ENCODE measurements at regions not wholly inside any gene's neighbourhood (a gene's known extent, or its start where the extent isn't known, plus 50 kb on each side); places are given as distances from the start of the nearest gene placed in this dataset.
A peak's percentile ranks its signal among the peaks of the same experiment; 100 is the strongest.
"Not testable (repeated sequence)": the region's sequence is repeated elsewhere in the genome, so short reads cannot be mapped to it uniquely, and the experiment has no call there.

DNA sequence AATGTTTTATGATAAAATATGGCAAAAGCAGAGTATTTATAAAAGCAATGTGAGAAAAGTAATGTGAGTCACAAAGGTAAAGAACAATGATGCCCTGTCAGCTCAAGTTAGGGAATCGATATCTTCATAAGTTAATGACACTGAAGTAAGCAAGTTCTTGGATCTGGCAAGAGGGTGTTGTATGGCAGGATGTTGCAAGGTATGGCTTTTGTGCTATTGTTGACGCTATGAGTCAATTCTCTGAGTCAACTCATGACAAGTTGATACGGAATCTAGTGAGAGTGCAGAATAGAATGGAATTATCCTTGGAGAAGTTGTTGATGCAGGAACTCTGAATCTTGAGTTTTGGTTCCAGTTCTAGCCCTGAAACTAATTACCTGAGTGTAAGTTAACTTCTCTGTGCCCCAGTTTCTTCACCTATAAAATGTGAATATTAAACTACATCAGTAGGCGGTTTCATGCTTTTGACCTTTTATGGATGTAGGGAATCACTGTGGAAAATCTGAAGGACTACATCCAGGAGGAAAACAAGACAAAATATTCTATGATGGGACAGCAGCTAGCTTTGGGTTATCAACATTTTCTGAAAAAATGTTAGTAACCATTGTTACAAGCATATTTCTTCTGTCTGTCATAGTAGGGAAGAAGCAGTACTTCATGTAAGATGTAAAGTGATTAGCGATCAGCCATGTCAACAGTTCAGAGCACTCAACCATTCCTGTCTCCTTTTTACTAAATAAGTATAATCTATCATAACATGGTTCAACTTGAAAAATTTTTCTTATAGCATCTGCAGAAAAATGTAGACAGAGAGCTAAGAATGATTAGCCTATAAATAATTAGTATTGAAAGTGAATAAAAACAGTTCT is 96.9 kb downstream of the ATP6V1G3 start:
- no peak for TF ChIP-seq JUND (IDR thresholded peaks at IDR 0.05; ENCODE audit: low read depth)
- DNase-seq (ENCODE audit: low read depth in 1 of 2, low spot score in 1 of 2), result peak in 1 of 2 experiments; percentile 16
- in situ Hi-C loops (cut with HindIII; ENCODE audit: low pct_unique_long_range_greater_than_20kb, low sequenced_read_pairs), result no loop called here

DNA sequence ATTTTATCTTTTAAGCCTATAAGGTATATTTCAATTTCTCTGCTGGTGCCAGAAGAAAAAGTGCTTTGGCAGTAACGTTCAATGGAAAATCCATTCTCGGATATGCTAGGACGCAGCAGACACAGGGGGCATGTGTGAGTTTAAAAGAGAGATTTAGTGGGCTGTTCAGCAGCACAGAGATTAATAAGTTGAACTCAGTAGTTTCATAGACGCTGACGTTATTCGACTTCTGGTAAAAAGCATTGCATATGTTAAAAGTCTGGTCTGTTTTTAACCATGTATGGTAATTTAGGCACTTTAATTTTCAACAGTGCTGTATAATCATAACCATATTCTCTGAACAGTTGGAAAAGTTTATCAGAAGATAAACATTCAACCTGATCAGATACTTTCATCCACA is 99.6 kb downstream of the ATP6V1G3 start:
- no peak for DNase-seq (ENCODE audit: low read depth in 1 of 2, low spot score in 1 of 2)
- TF ChIP-seq JUND (IDR thresholded peaks at IDR 0.05; ENCODE audit: low read depth), result no peak
- in situ Hi-C loops (cut with HindIII; ENCODE audit: low pct_unique_long_range_greater_than_20kb, low sequenced_read_pairs), result no loop called here

DNA sequence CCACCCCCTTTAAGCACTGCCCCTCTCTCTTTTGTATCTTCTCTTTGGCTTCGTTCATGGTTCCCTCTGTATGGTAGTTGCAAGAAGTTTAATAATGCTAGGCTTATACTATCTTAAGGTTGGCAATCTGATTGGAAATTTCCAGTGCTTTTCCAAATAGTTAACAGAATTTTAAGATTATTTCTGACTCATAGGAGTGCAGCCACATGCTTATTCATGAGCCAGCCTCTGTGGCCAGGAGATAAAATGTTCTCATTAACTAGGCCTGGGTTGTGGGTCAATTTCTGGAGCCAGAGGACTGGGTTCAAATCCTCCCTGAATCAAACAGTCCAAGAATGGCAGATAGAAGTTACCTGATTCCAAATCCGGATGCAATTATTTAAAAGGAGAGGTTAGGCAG is 103.1 kb downstream of the ATP6V1G3 start:
- no peak for TF ChIP-seq JUND (IDR thresholded peaks at IDR 0.05; ENCODE audit: low read depth)
- no peak for DNase-seq (ENCODE audit: low read depth in 1 of 2, low spot score in 1 of 2)
- in situ Hi-C loops (cut with HindIII; ENCODE audit: low pct_unique_long_range_greater_than_20kb, low sequenced_read_pairs), result no loop called here

DNA sequence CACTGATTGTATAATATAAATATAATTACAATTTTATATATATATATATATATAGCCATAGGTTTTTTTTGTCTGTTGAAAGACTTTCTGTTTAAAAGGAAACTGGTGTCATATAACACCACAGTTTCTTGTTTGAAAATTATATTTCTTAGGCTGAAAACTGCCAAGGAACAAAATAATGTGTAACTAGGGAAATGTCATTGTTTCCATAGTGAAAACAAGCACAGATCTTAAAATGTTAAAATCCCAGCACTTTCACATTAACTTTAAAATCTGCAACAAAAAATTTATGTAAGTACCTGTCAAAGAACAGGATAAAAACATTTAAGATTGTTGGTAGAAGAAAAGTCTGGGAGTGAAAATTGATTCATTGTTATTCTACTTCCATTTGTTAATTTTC is 104.2 kb downstream of the ATP6V1G3 start:
- in situ Hi-C loops (cut with HindIII; ENCODE audit: low pct_unique_long_range_greater_than_20kb, low sequenced_read_pairs), result no loop called here
- TF ChIP-seq JUND (IDR thresholded peaks at IDR 0.05; ENCODE audit: low read depth), result no peak
- no peak for DNase-seq (ENCODE audit: low read depth in 1 of 2, low spot score in 1 of 2)

DNA sequence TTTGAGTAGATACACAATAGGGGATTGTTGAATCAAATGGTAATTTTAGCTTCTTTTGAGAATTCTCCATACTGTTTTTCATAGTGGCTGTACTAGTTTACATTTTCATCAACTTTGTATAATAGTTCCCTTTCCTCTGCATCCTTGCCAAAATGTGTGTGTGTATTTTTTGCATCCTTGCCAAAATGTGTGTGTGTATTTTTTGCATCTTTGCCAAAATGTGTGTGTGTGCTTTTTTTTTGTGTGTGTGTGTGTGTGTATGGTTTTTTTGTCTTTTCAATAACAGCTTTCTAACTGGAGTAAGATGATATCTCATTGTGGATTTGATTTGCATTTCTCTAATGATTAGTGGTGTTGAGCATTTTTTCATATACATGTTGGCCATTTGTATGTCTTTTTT is 105.4 kb downstream of the ATP6V1G3 start:
- TF ChIP-seq JUND (IDR thresholded peaks at IDR 0.05; ENCODE audit: low read depth), result no peak
- in situ Hi-C loops (cut with HindIII; ENCODE audit: low pct_unique_long_range_greater_than_20kb, low sequenced_read_pairs), result no loop called here
- no peak for DNase-seq (ENCODE audit: low read depth in 1 of 2, low spot score in 1 of 2)

DNA sequence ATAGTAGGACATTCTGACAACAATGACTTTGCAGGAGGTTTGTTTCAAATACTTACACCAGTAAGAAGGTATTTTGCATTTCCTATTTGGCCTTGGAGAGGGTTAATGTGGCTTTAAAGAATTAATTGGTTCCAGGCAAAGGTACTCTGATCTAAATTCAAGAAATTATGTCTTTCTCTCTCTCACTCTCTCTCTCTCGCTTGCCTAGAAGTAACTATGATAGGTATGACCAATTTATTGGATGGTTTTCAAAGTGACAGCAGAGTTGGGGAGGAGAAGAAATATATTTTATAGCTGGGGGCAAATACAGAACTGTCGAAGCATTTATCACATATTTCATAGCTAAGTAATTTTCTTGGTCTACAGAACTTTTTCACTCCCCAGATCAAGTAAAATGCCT is 116.0 kb downstream of the ATP6V1G3 start:
- in situ Hi-C loops (cut with HindIII; ENCODE audit: low pct_unique_long_range_greater_than_20kb, low sequenced_read_pairs), result no loop called here
- no peak for DNase-seq (ENCODE audit: low read depth in 1 of 2, low spot score in 1 of 2)
- TF ChIP-seq JUND (IDR thresholded peaks at IDR 0.05; ENCODE audit: low read depth), result no peak

DNA sequence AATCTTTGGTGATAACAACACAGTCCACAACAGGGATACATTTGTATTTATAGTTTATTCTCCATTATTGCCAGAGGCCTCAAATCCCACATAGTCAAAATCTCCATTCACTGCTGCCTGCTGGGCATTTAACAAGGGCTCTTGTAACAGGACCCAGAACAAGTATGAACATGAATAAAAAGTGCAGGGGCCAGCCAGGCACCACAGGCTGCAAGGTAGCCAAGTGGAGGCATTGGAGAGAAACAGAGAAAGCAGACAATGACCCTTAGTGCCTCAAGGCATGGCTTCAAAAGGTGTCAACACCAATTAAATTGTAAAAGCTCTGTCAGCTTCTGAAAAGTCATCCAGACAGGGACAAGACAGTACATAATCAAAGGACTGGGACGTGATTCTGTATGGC is 116.8 kb downstream of the ATP6V1G3 start:
- in situ Hi-C loops (cut with HindIII; ENCODE audit: low pct_unique_long_range_greater_than_20kb, low sequenced_read_pairs), result no loop called here
- no peak for DNase-seq (ENCODE audit: low read depth in 1 of 2, low spot score in 1 of 2)
- no peak for TF ChIP-seq JUND (IDR thresholded peaks at IDR 0.05; ENCODE audit: low read depth)

DNA sequence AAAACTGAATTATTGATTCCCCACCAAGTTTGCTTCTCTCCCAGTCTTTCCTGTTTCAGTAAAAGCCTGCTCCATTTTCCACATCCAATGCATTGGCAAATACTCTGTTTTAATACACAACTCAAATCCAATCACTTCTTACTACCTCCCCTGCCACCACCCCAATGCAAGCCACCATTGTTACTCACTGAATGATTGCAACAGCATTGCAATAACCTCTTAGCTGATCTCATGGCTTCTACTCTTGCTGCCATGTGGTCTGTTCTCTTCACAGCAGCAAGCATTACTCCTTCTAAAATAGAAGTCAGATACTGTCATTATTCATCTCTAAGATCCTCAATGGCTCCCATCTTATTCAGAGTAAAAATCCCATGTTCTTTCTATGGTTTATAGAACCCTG is 123.4 kb downstream of the ATP6V1G3 start:
- in situ Hi-C loops (cut with HindIII; ENCODE audit: low pct_unique_long_range_greater_than_20kb, low sequenced_read_pairs), result no loop called here
- TF ChIP-seq JUND (IDR thresholded peaks at IDR 0.05; ENCODE audit: low read depth), result no peak
- DNase-seq (ENCODE audit: low read depth in 1 of 2, low spot score in 1 of 2), result no peak

DNA sequence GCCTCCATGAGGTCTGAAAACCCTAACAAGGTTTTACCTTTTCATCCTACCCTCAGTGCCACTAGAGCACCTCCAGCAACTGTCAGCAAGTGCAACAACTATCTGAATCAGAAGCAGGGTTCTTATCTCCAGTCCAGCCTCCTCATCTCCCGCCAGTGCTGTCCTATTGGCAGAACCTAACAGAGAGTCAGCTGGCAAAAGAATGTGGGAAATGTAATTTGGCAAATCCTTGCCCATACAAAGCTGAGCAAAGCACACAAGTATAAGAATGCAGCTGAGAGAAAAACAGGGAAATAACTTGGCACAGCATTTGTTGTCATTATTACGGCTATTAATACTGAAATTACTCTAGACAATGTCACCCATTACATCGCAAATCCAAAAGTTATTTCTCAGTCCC is 124.2 kb downstream of the ATP6V1G3 start:
- TF ChIP-seq JUND (IDR thresholded peaks at IDR 0.05; ENCODE audit: low read depth), result no peak
- DNase-seq (ENCODE audit: low read depth in 1 of 2, low spot score in 1 of 2), result peak in 1 of 2 experiments; percentile 30
- in situ Hi-C loops (cut with HindIII; ENCODE audit: low pct_unique_long_range_greater_than_20kb, low sequenced_read_pairs), result no loop called here

DNA sequence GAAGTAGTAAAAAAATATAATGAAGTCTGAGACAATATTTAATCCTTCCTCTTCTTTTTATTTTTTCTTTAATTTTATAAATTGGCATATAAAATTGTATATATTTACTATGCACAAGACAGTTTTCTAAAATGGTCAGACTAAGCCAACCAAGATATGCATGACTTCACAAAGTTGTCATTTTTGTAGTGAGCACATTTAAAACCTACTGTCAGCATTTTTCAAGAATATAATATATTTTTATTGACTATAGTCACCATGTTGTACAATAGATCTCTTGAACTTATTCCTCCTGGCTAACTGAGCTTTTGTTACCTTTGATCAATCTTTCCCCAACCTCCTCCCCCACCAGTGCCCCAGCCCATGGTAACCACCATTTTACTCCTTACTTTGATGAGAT is 129.2 kb downstream of the ATP6V1G3 start:
- no peak for TF ChIP-seq JUND (IDR thresholded peaks at IDR 0.05; ENCODE audit: low read depth)
- in situ Hi-C loops (cut with HindIII; ENCODE audit: low pct_unique_long_range_greater_than_20kb, low sequenced_read_pairs), result no loop called here
- DNase-seq (ENCODE audit: low read depth in 1 of 2, low spot score in 1 of 2), result no peak

DNA sequence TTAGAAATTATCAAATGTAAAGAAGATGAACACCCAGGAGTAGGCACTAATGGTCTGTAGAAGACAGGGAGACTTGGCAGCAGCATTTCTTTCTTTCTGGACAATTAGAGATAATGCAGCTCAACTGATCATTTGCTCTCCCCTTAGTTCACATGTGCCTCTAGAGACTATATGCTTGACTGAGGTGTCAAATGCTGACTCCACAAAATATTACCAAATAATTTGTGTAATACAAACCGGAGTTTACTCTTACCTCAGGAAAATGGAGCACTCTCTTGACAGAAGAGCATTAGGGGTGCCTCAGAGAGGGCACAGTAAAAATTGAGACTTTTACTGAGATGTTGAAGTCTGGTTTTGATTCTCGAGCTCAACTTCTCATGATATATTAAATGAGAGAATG is 131.8 kb downstream of the ATP6V1G3 start:
- in situ Hi-C loops (cut with HindIII; ENCODE audit: low pct_unique_long_range_greater_than_20kb, low sequenced_read_pairs), result no loop called here

DNA sequence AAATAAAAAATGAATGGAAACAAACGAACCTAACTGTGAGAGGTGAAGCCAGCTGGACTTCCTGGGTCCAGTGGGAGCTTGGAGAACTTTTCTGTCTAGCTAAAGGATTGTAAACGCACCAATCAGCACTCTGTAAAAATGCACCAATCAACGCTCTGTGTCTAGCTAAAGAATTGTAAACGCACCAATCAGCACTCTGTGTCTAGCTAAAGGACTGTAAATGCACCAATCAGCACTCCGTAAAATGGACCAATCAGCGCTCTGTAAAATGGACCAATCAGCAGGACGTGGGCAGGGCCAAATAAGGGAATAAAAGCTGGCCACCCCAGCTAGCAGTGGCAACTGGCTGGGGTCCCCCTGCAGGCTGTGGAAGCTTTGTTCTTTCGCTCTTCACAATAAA is 135.8 kb downstream of the ATP6V1G3 start:
- in situ Hi-C loops (cut with HindIII; ENCODE audit: low pct_unique_long_range_greater_than_20kb, low sequenced_read_pairs); DNase-seq (ENCODE audit: low read depth in 1 of 2, low spot score in 1 of 2): not testable (repeated sequence)

More for the DNA sequence above, 131.8 kb downstream of the ATP6V1G3 start:
- DNase-seq (ENCODE audit: low read depth in 1 of 2, low spot score in 1 of 2), result no peak
- TF ChIP-seq JUND (IDR thresholded peaks at IDR 0.05; ENCODE audit: low read depth), result no peak

DNA sequence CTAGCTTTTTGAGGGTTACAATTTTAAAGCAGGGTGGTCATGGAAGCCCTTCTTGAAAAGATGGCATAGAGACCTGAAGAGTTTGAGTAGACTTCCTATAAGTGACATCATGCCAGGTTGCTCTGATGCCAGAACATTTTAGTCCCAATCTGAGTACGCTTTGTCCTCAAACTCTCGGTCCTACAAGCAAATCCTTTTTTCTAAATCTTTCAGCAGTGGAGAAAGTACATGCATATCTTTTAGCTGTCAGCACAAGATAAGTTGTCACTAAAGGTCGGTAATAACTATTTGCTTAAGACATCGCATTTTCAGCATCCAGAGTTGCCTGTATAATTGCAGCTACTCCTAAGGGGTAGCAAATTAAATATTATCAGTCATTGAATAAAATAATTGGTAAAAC is 140.4 kb downstream of the ATP6V1G3 start:
- in situ Hi-C loops (cut with HindIII; ENCODE audit: low pct_unique_long_range_greater_than_20kb, low sequenced_read_pairs), result no loop called here
- TF ChIP-seq JUND (IDR thresholded peaks at IDR 0.05; ENCODE audit: low read depth), result no peak
- DNase-seq (ENCODE audit: low read depth in 1 of 2, low spot score in 1 of 2), result no peak

DNA sequence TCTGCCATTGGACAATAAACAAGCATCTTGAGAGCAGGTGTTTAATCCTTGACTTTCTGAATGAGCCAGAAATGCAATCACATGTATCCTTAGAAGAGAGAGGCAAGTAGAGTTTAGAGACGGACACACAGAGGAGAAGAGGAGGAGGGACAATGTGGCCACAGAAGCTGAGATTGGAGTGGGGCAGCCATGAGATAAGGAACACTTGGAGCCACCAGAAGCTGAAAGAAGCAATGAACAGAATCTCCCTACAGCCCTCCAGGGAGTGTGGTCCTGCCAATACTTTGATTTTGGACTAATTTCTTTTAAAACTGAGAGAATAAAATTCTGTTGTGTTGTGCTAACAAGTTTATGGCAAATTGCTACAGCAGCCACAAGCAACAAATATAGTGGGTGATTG is 141.0 kb downstream of the ATP6V1G3 start:
- in situ Hi-C loops (cut with HindIII; ENCODE audit: low pct_unique_long_range_greater_than_20kb, low sequenced_read_pairs), result no loop called here
- TF ChIP-seq JUND (IDR thresholded peaks at IDR 0.05; ENCODE audit: low read depth), result no peak
- DNase-seq (ENCODE audit: low read depth in 1 of 2, low spot score in 1 of 2), result no peak
